Endodermal cell (in vitro differentiated cells): ENCODE measurements at regions not wholly inside any gene's neighbourhood (a gene's known extent, or its start where the extent isn't known, plus 50 kb on each side); places are given as distances from the start of the nearest gene placed in this dataset.
"Not testable (repeated sequence)": the region's sequence is repeated elsewhere in the genome, so short reads cannot be mapped to it uniquely, and the experiment has no call there.

Experiments
- DNase-seq: peaks from one replicate; pipeline ENCODE4 v3.0.0-alpha.2; 2017
- H3K27ac ChIP-seq: 2 replicates; pipeline ENCODE4 v1.5.1; 2013; ENCODE audit warnings: mild to moderate bottlenecking, low read depth, low read length, moderate library complexity
- H3K27me3 ChIP-seq: 2 replicates; pipeline ENCODE4 v1.6.1; 2013; ENCODE audit warnings: mild to moderate bottlenecking, low read length, moderate library complexity; ENCODE audit not compliant: insufficient read depth, control insufficient read depth, poor library complexity, severe bottlenecking
- H3K36me3 ChIP-seq: 2 replicates; pipeline ENCODE4 v1.7.0; 2013; ENCODE audit warnings: mild to moderate bottlenecking, low read length, moderate library complexity; ENCODE audit not compliant: control insufficient read depth, insufficient read depth
- H3K4me1 ChIP-seq: one replicate; pipeline ENCODE4 v1.7.0; 2013; ENCODE audit warnings: low read length; ENCODE audit not compliant: control insufficient read depth, insufficient read depth
- H3K4me3 ChIP-seq: 2 replicates; pipeline ENCODE4 v1.5.1; 2013; ENCODE audit warnings: mild to moderate bottlenecking, low read length, moderate library complexity
- H3K9ac ChIP-seq: 2 replicates; pipeline ENCODE4 v1.6.1; 2013; ENCODE audit warnings: mild to moderate bottlenecking, low read length, moderate library complexity; ENCODE audit not compliant: poor library complexity, severe bottlenecking; ENCODE audit errors: extremely low read depth
- H3K9me3 ChIP-seq: 2 replicates; pipeline ENCODE4 v1.6.1; 2013; ENCODE audit warnings: mild to moderate bottlenecking, low read length, moderate library complexity; ENCODE audit not compliant: control insufficient read depth
- H3K27ac Mint-ChIP-seq: 2 replicates; pipeline ENCODE4 v1.8.0; 2020; ENCODE audit warnings: mixed read lengths
- H3K27me3 Mint-ChIP-seq: 2 replicates; pipeline ENCODE4 v1.8.0; 2021; ENCODE audit warnings: mild to moderate bottlenecking, mixed read lengths; ENCODE audit not compliant: insufficient read depth
- H3K36me3 Mint-ChIP-seq: 2 replicates; pipeline ENCODE4 v1.8.0; 2020; ENCODE audit warnings: low read depth, mixed read lengths
- H3K4me1 Mint-ChIP-seq: 2 replicates; pipeline ENCODE4 v1.8.0; 2020; ENCODE audit warnings: mixed read lengths
- H3K4me3 Mint-ChIP-seq: 2 replicates; pipeline ENCODE4 v1.8.0; 2020; ENCODE audit warnings: mild to moderate bottlenecking, moderate library complexity, mixed read lengths
- H3K9me3 Mint-ChIP-seq: 2 replicates; pipeline ENCODE4 v1.8.0; 2020; ENCODE audit warnings: mild to moderate bottlenecking, mixed read lengths
- CTCF ChIP-seq: fragments of 200-600 bp; sonication (generic); conservative IDR thresholded peaks from 2 replicates; pipeline ENCODE4 v1.5.0; 2021; ENCODE audit warnings: antibody characterized with exemption, mild to moderate bottlenecking
- WGBS, 2 experiments: methylation state at CpG; one replicate each; pipeline versions ENCODE4 v1.1.5 to v1.1.7; 2013; ENCODE audit warnings: missing lambda C conversion rate in 2 of 2, mixed read lengths in 1 of 2; ENCODE audit not compliant: insufficient coverage in 1 of 2, insufficient read length in 1 of 2; 5-methylcytosine and 5-hydroxymethylcytosine counted together

- Histone ChIP-seq H3K4me3 (no peak overlapping the region), H3K9ac (no peak overlapping the region), H3K4me1 (no peaks in the 10 kb centered on the region), H3K9me3 (no peaks in the 10 kb centered on the region), H3K27ac (no peak overlapping the region), H3K36me3 (no peaks in the 10 kb centered on the region), H3K27me3 (no peaks in the 10 kb centered on the region)
- no peaks in the 10 kb centered on the region for H3K36me3 Mint-ChIP-seq
- peaks cover 1% of the 10 kb centered on the region for H3K4me1 Mint-ChIP-seq
- H3K27me3 Mint-ChIP-seq: no peaks in the 10 kb centered on the region
- TF ChIP-seq CTCF: no peak
- no peak for DNase-seq
- 96 to 100% methylated on average over 1 of the region's 1 CpG for WGBS, 2 experiments
- H3K27ac Mint-ChIP-seq: no peak overlapping the region
- H3K4me3 Mint-ChIP-seq: no peak overlapping the region
- H3K9me3 Mint-ChIP-seq: peaks cover 4% of the 10 kb centered on the region
These were observed 66.9 kb upstream of the PLAAT1 start for GRCh38 chr3:193174140-193174539.

GRCh38 chr3:193179332-193180012 is 61.5 kb upstream of the PLAAT1 start:
- not testable (repeated sequence) for H3K36me3 Mint-ChIP-seq, DNase-seq, H3K9ac ChIP-seq, H3K27me3 Mint-ChIP-seq, H3K4me3 ChIP-seq, H3K27ac Mint-ChIP-seq, H3K4me1 ChIP-seq, H3K9me3 ChIP-seq, H3K36me3 ChIP-seq, H3K4me1 Mint-ChIP-seq, H3K27ac ChIP-seq, H3K4me3 Mint-ChIP-seq, H3K27me3 ChIP-seq
- 87 to 90% methylated on average over 8 of the region's 8 CpGs for WGBS, 2 experiments
- peaks cover 11% of the 10 kb centered on the region for H3K9me3 Mint-ChIP-seq

- no peak for DNase-seq
- peaks cover 3% of the 10 kb centered on the region for H3K4me1 ChIP-seq
- WGBS, 2 experiments: 88 to 90% methylated on average over 6 of the region's 6 CpGs
These were observed 53.8 kb upstream of the PLAAT1 start for GRCh38 chr3:193187070-193187722.

More at GRCh38 chr3:193187070-193187722, 53.8 kb upstream of the PLAAT1 start:
- Histone ChIP-seq H3K27me3 (no peaks in the 10 kb centered on the region), H3K9me3 (no peaks in the 10 kb centered on the region), H3K27ac (no peak overlapping the region), H3K4me3 (no peak overlapping the region), H3K36me3 (no peaks in the 10 kb centered on the region), H3K9ac (no peak overlapping the region)
- Mint-ChIP-seq H3K4me1 (peaks cover 4% of the 10 kb centered on the region), H3K27me3 (no peaks in the 10 kb centered on the region), H3K9me3 (peaks cover 6% of the 10 kb centered on the region), H3K27ac (no peak overlapping the region), H3K36me3 (no peaks in the 10 kb centered on the region), H3K4me3 (no peak overlapping the region)
- TF ChIP-seq CTCF: no peak
